Caki2 (cell line): ENCODE measurements at regions not wholly inside any gene's neighbourhood (a gene's known extent, or its start where the extent isn't known, plus 50 kb on each side); places are given as distances from the start of the nearest gene placed in this dataset.
A peak's percentile ranks its signal among the peaks of the same experiment; 100 is the strongest.

Experiments used
- DNase-seq: peaks from one replicate; pipeline ENCODE4 v3.0.0-alpha.2; 2015; ENCODE audit warnings: low read depth
- in situ Hi-C: cut with HindIII; loops from 2 replicates; pipeline ENCODE4 v1.10.0; 2016; ENCODE audit warnings: low sequenced_read_pairs, low pct_unique_long_range_greater_than_20kb, mixed read lengths

DNA sequence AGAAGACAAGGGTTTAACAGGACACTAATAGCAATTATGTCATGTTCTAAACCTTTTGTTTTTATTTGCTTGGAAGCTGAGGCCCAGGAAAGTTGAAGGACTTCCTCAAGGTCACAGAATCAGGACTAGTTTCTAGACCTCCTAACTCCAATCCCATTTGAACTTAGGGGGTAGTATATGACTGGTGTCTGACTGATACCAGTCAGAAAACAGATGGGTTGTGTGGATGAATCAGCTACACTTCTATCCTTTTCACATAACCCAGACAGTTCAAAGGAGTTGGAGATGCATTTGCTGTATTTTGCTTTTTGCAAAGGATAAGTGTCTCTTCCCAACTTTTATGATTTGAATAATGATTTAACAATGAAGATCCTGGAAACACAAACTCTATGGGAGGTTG, 322.5 kb downstream of the HLX start:
- DNase-seq: no peak
- in situ Hi-C loops: no loop called here

DNA sequence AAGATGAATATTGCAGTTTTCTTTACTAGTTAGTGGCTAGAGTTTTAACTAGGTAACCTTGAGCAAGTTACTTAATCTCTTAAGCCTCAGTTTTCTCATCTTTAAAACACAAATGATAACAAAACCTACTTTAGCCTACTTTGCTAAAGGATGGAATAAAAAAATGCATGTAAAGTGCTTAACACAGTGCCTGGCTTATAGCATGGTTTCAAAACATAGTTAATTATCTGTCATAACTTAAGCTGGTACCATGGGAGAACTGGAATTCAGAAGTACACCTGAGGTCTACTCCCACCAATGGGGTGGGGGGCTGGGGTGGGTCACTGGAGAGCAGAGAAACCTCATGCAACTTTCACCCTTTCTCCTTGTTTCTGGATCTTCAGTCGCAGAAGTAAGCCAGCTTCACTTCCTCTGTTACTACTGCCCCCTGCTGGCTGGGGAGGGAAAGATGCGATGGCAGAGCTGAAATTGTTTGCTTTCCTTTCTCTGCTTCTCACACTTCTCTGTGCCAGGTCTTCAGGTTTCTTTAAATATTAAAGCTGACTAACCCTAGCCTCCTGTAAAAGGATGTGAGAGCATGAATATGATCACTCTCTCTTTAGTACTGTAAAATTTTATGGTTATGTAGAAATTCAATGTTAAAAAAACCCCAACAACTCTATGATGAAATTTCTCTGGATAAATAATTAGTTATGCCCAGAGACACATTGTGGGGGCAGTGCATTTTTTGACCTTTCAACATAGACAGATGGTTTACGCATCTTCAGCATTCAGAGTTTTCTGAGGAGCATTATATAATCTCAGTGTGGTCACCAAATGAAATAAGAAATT, 324.2 kb downstream of the HLX start:
- in situ Hi-C loops: no loop called here
- peak; percentile 61 for DNase-seq

- in situ Hi-C loops: no loop called here
- no peak for DNase-seq
Measured at GRCh38 chr1:221204055-221204833, 325.0 kb downstream of the HLX start.

GRCh38 chr1:221206076-221206475, 326.8 kb downstream of the HLX start:
- DNase-seq: no peak
- in situ Hi-C loops: no loop called here

DNA sequence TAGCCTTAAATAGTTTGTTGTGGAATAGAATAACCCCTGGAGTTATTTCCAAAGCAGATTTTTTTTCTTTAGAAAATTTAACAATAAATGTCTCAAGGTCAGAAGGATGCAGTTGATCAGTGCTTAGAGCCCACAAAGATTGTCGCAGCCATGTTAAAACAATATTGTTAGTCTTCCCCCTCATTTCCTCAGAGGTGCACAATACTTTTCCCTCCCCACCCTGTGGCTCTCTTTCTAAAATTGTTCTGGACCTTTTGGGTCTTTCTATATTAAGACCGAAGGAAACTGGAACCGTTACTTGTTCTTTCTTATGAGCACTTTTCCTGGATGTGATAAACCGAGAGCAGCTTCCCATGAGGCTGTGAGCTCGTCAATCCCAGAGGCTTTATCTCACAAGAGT, 333.7 kb downstream of the HLX start:
- no peak for DNase-seq
- in situ Hi-C loops: no loop called here

- in situ Hi-C loops: no loop called here
- peak; percentile 53 for DNase-seq
Measured at GRCh38 chr1:221217029-221217428, 337.8 kb downstream of the HLX start.

- in situ Hi-C loops: no loop called here
- DNase-seq: no peak
Measured at GRCh38 chr1:221223281-221223680, 344.0 kb downstream of the HLX start.

DNA sequence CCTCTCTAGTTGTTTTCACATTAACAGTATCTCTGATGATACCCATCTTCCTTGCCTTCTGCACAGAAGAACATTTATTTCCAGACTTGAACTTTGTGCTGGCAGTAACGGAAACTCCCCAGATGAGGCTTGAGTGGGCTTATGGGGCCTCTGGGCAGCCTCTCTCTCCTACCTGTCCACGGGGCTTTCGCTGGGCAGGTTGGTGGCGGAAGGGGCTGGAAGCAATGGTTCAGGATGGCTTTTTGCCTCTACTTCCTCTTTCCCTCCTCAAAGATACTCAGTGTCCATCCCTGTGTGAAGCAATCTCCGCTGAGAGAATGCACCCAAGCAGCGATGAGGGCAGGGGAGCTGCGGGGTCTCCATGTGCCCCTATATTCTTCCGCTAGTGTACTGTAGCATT, 348.2 kb downstream of the HLX start:
- DNase-seq: no peak
- in situ Hi-C loops: no loop called here

- no peak for DNase-seq
- in situ Hi-C loops: no loop called here
Measured at GRCh38 chr1:221227872-221228337, 348.7 kb downstream of the HLX start.

GRCh38 chr1:221228594-221228993, 349.4 kb downstream of the HLX start:
- DNase-seq: no peak

GRCh38 chr1:221230605-221231004, 351.4 kb downstream of the HLX start:
- in situ Hi-C loops: no loop called here
- peak; percentile 10 for DNase-seq

More at GRCh38 chr1:221228594-221228993, 349.4 kb downstream of the HLX start:
- in situ Hi-C loops: no loop called here

DNA sequence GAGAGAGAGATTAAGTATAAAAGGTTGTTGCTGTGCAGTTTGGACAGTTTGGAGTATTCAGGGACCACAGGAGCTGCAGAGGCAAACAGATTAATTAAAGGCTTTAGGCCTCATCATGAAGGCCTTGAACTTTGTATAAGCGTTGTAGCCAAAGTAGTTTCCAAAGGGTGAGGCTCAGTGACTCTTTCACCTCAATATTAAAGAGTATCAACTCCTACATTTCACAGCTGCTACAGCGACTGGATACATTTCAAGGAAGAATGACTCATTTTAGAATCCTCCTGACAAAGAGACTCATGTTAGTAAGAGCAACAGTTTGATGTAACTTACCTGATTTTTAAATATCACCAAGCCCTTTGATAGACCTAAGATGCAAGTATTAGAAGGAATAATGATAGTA, 355.5 kb downstream of the HLX start:
- in situ Hi-C loops: no loop called here
- no peak for DNase-seq

DNA sequence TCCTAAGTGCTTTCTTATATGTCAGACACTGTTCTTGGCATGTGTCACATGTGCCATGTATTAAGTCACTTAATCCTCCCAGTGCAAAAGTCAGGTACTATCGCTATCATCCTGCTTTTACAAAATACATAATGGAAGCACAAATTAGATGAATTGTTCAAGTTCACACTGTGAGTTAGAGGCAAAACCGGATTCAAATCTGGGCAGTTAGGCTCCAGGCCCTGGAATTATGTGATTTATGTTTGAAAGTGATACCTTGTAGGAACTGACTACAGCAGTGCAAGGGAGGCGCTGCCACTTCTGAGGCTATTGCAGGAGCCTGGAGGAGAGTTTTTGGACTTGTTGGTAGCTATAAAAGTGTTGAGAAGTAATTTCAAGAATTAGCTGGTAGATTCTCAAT, 358.3 kb downstream of the HLX start:
- in situ Hi-C loops: no loop called here
- DNase-seq: no peak

DNA sequence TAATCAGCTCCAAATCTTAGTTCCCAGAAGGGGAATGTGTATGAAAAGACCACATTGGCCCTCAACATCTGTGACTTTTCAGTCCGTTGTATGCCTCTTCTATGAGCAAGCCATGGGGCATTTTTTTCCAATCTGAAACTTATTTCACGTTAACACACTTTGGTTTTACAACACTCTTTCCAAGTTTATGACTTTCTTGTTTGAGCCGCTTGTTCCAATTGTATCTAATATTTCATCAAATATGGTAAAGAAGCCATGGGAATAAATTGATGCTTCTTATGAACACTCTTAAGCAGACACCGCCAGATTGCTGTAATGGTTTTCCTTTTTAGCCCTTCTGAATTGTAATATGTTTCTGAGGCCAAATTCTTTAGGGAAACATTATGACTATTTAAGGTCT, 359.9 kb downstream of the HLX start:
- in situ Hi-C loops: no loop called here
- DNase-seq: no peak

DNA sequence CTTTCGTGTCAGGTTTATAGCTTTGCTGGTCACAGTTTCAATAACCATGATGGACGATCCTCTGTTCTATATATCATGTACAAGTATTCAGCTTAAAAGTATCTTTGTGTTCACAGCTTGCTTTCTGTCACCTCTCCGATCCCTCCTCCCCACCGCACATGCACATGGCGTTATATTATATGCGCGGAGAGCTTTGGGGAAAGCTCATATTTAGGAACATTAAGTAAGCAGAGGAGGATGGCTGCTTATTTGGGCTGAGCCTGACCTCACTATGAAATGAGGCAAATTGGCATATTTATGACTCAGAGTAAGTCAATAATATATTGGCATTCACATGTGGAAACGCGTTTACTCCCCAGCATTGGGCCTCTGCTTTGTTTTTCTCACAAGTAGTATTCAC, 360.5 kb downstream of the HLX start:
- in situ Hi-C loops: no loop called here
- DNase-seq: no peak

DNA sequence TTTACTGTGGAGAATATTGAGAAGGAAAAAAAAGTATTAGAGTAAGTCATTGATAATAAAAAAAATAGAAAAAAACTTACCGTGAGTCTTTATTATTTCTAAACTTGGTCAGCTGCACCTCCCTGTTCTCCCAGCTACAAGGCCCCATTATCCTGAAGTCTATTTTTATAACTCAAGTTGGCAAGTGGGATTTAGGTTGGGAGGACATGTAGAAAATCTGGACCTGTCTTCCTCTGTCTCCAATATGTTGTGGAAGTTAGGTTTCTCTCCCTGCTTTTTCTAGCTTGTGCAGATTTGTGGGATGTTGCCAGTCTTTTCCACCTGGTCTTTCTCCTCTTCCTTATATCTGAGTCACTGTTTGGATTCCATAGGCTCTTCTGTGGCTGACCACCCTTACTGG, 361.4 kb downstream of the HLX start:
- DNase-seq: no peak

GRCh38 chr1:221241157-221241556, 361.9 kb downstream of the HLX start:
- in situ Hi-C loops: no loop called here
- no peak for DNase-seq

More for the DNA sequence above, 361.4 kb downstream of the HLX start:
- in situ Hi-C loops: no loop called here

- in situ Hi-C loops: no loop called here
- DNase-seq: no peak
Measured at GRCh38 chr1:221241592-221241991, 362.3 kb downstream of the HLX start.

DNA sequence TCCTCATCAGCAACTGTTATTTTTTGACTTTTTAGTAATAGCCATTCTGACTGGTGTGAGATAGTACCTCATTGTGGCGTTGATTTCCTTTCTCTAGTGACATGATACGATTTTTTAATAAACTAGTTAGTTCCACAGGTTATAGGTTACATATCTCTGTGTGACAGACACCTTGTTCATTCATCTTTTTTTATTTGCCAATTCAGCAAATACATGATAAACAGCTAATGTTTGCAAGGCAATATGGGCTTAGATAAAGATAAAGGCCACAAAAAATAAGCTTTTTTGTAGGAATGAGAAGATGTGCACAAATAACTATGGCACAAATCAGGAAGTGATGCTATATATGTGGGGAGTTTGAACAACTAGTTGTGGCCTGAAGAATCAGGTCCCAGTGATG, 366.8 kb downstream of the HLX start:
- no peak for DNase-seq
- in situ Hi-C loops: no loop called here
